Stimulated activated CD8-positive, alpha-beta memory T cell treated with anti-CD3 and anti-CD28 coated beads, Interleukin-7, amount 100 ng/mL, for 1 hour (primary cell): ENCODE measurements at regions not wholly inside any gene's neighbourhood (a gene's known extent, or its start where the extent isn't known, plus 50 kb on each side); places are given as distances from the start of the nearest gene placed in this dataset.

Source experiments
- DNase-seq, 2 donors: peaks; one replicate each; pipeline ENCODE4 v3.0.0-alpha.2; 2020; ENCODE audit warnings: low read depth in 2 of 2

- DNase-seq: no peak
Measured at GRCh38 chr2:239690651-239691631, 290.1 kb upstream of the HDAC4 start.

GRCh38 chr2:239689985-239690384, 289.2 kb upstream of the HDAC4 start:
- no peak for DNase-seq

- no peak for DNase-seq
Measured at GRCh38 chr2:239689410-239689809, 288.6 kb upstream of the HDAC4 start.

- no peak for DNase-seq
Measured at GRCh38 chr2:239688840-239689239, 288.0 kb upstream of the HDAC4 start.

- DNase-seq: no peak
Measured at GRCh38 chr2:239688122-239688681, 287.4 kb upstream of the HDAC4 start.

- DNase-seq: no peak
Measured at GRCh38 chr2:239687441-239687840, 286.6 kb upstream of the HDAC4 start.

GRCh38 chr2:239685965-239686364, 285.1 kb upstream of the HDAC4 start:
- DNase-seq: no peak

GRCh38 chr2:239685556-239685955, 284.7 kb upstream of the HDAC4 start:
- no peak for DNase-seq

- no peak for DNase-seq
Measured at GRCh38 chr2:239684996-239685395, 284.2 kb upstream of the HDAC4 start.

- no peak for DNase-seq
Measured at GRCh38 chr2:239684271-239684810, 283.5 kb upstream of the HDAC4 start.

GRCh38 chr2:239682518-239682917, 281.7 kb upstream of the HDAC4 start:
- no peak for DNase-seq

- no peak for DNase-seq
Measured at GRCh38 chr2:239679755-239680154, 278.9 kb upstream of the HDAC4 start.

- DNase-seq: no peak
Measured at GRCh38 chr2:239678666-239679296, 278.0 kb upstream of the HDAC4 start.

- no peak for DNase-seq
Measured at GRCh38 chr2:239678186-239678490, 277.3 kb upstream of the HDAC4 start.

- DNase-seq: no peak
Measured at GRCh38 chr2:239677453-239678185, 276.8 kb upstream of the HDAC4 start.

GRCh38 chr2:239676716-239677452, 276.1 kb upstream of the HDAC4 start:
- no peak for DNase-seq

- DNase-seq: no peak
Measured at GRCh38 chr2:239675826-239676715, 275.3 kb upstream of the HDAC4 start.

- DNase-seq: no peak
Measured at GRCh38 chr2:239674981-239675825, 274.4 kb upstream of the HDAC4 start.
